ENCODE measurements at regions not wholly inside any gene's neighbourhood (a gene's known extent, or its start where the extent isn't known, plus 50 kb on each side); places are given as distances from the start of the nearest gene placed in this dataset.
"Not testable (repeated sequence)": the region's sequence is repeated elsewhere in the genome, so short reads cannot be mapped to it uniquely, and the experiment has no call there.

DNA sequence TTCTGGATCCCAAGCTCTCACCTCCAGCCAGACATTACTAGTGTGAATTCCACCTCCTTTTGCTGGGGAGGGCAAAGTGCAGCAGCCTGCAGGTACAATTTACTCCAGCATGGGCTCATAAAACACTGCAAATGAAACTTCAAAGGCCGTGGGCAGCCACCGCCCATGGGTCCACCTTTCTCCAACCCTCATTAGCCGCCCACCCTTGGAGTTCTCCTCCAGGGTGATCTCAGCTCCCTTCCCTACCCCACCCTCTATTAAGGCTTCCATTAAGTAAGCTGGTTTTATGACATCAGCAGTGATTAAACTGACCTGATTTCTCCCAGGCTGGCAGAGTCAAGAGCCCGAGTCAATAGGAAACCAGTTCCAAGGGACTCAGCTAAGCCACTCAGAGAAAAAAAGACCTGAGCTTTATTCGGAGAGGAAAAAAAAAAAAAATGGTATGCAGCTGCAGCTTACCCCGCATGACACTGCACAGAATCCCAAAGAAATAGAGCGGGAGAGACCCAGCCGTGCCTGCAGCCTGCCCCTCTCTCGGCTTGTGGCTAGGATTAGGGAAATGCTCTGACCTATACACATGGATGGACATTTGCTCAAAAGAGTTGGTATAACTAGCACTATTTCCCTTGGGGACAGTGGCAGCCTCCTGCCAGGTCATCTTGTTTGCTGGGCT lies 319.6 kb downstream of the PTTG2 start:
- DNase-seq (ENCODE audit: low read depth): no peak

DNA sequence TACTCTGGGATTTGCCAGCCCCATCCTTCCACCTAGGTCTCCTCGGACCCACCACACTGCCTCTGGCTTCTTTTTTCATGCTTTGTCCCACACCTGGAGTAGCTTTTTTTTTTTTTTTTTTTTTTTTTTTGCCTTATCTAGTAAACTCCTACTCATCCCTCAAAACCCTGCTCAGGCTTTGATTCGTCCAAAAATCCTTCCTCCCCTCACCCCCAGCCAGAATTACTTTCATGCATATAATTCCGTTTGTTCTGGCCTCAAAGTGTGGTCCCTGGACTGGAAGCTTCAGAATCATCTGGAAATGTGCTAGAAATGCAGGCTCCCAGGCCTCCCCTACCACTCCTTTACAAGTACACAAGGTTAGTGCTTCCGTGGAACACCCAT lies 320.1 kb downstream of the PTTG2 start:
- no peak for DNase-seq (ENCODE audit: low read depth)

DNA sequence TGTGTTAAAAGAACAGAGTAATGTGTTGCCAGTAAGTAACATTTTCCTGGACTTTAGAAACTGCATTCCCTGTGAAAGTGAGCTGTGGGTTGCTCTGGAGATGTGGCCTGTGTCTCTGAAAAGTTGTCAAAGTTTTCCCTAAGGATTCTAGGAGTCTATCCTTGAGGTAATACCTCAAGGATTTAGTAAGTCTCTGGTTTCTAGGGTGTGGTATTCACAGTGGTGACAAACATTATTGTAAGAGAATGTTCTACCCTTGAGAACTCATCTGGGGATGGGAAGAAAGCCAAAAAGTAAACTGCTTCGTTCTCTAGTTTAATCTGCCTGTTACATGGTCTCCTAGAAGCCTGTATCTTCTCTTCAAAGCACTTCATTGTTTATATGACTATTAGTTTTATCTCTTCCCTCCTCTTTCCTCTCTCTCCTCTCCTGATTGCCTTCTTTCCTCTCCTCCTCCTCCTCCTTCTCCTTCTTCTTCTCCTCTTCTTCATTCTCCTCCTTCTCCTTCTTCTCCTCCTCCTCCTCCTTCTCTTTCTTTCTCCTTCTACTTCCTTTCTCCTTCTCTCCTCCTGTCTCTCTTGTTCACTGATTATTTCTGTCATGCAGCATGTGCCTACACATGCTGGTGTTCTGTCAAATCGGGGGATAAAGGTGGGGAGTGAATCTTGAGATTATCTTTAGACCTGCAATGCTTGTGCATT lies 321.3 kb downstream of the PTTG2 start:
- no peak for DNase-seq (ENCODE audit: low read depth)

DNA sequence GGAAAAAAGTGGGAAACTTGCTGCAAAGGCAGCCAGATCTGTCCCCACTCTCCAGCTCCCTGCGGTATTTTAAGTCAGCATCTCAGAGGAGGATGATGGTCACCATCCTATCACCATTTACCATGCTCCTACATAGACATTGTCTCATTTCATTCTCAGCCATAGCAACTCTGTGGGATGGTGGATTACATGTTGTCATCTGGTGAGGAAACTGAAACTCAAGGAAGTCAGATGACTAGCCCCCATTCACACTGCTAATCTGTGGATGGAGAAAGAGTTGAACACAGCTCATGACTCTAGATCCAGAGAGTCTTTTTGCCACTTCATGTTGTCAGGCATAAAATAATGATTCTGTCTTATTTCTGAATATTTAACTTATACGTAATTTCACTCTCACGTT lies 323.5 kb downstream of the PTTG2 start:
- DNase-seq (ENCODE audit: low read depth): no peak

DNA sequence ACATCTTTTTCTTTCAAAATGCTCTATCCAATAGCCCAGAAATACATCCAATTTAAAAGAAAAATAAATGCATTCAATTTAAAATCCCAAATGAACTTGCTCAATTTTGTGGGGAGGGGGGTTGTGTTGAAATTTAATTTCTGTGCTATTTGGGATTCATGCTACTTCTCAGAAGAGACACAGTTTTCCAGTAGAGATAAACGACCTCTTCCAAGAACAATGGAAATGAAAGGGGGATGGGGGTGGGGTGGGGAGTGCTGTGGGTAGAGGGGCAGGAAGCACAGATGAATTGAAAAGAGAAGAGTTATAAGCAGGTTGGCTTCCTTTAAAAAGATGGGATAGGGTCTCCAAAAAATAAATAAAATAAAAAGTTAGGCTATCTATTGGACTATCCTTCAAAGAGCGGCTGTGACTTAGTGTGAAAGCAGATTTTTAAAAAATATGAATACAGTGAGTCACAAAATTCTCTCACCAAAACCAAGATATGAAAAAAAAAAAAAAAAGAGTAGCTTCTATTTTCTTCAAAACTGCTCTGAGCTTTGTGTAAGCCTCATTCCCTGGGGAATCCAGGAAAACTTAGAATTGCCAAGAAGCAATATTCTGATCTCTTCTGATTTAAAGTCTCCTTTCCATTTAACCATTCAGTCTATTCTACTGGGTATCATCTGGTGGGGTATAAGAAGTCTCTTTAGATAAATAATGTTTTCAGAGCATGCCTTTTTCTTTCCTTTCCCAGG lies 324.3 kb downstream of the PTTG2 start:
- no peak for DNase-seq (ENCODE audit: low read depth)

DNA sequence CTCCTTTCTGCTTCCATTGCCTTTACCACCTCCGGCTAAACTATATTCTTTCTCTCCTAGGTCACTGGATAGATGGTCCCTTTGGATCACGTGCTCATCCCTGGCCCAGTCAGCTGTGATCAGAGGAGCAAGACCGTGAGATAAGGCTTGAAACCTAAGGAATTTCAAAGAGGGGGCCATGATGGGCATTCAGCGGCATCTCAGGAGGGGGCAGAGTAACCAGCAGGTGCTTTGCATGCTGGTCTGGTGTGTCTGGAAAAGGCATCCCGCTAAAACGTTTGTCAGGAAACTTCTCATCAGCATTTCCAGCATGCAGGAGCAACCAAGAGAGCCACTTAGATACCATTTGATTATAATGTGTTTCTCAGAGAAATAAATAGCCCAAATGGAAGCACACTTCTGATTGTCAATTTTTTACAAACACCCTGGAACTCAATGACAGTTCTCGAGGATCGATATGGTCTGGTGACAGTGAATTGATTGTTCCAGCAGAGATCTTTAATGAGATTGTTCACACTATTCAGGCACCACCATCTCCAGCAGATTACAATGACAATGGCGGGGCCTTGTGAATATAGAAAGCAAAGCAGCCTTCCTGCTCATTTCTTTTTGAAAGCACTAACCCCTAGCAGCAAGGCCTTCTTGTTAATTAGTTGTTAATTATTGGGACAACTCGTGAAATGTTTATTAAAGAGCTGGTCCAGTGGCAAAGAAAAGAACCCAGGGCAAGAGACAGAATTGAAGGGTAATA lies 327.1 kb downstream of the PTTG2 start:
- no peak for DNase-seq (ENCODE audit: low read depth)

DNA sequence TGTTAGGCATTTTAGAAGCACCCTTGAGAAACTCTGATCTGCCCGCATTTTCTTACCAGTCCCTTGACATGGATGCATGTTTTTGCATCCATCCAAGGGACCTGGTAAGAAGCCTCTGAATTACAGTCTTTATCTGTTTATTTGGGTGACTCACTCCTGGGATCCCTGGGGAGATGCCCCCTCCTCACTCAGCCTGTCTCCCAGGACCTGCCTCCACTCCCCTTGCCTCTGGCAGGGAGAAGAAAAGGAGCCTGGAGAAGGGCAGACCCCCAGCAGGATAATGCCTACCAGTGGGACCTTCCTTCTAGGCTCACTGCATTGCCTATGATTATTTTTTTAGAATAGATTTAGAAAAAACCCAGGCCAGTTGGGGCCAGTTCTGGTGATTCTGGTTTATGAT lies 329.4 kb downstream of the PTTG2 start:
- no peak for DNase-seq (ENCODE audit: low read depth)

DNA sequence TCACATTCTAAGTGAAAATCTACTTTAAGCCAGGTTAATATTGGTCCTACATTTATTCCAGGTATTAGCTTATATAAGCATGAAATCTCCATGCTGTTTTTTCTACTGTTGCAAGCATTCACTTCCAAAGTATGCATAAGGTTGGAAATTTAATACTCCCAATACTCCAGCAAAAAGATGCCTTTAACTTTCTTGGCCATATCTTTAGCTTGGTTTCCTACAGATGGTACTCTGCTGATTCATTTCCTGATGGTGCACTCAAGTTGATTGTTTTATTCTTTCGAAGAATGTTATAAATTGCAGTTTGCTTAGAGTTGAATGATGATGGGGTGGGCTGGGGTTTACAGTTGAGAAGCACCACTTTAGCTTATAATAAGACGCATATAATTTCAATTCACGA lies 330.2 kb downstream of the PTTG2 start:
- no peak for DNase-seq (ENCODE audit: low read depth)

DNA sequence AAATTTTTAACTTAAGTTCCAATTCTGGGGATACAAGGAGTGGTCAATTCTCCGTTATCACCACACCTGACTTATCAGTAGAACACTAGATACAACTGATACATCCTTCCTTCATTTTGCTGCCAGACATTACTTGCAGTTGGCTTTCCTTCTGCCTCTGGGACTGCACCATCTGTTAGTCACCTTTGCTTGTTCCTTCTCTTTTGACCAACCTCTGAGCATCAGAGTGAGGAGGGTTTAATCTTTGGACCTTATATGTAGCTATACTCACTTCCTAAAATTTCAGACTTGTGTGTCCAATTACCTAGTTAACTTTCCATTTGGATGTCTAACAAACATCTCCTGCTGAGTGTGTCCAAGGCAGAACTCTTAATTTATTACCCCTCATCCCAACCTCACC lies 330.7 kb downstream of the PTTG2 start:
- DNase-seq (ENCODE audit: low read depth): no peak

DNA sequence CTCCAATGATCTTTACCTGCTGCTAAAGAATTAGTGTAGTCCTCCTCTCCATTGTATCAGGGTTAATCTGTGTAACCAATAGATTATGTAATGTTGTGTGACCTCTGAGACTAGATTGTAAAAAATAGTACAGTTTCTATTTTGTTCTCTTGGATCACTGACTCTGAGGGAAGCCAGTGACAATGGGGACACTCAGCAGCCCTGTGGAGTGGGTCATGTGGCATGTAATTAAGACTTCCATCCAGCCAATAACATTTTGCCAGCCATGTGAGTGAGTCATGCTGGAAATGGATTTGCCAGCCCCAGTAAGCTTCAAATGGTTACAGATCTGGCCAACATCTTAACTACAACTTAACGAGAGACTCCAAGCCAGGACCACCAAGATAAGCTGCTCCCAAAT lies 332.3 kb downstream of the PTTG2 start:
- no peak for DNase-seq (ENCODE audit: low read depth)

DNA sequence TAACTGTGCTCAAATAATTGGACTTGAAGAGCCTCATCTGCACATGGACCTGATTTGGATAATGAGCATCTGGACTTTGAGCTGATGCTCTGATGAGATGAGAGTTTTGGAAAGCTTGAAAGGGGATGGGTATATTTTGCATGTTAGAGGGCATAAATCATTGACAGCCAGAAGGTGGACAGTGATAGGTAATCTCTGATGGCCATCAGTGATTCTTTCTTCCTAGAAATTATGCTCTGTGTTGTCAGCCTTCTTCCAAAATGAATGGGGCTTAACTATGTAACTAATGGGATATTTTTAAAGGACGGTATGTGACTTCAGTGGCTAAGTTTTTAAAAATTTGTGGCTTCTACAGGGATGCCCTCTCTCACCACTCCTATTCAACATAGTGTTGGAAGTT lies 334.0 kb downstream of the PTTG2 start:
- DNase-seq (ENCODE audit: low read depth): no peak

DNA sequence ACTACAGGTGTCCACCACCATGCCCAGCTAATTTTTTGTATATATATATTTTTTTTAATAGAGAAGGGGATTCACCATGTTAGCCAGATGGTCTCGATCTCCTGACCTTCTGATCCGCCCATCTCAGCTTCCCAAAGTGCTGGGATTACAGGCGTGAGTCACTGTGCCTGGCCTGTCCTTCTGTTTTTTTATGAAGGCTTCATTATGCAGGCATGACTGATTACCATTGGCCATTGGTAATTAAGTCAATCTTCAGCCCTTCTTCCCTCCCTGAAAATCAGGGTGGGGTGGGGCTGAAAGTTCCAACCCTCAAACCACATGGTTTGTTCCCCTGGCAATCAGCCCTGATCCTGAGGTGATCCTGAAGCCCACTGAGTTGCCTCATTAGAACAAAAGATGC lies 336.9 kb downstream of the PTTG2 start:
- DNase-seq (ENCODE audit: low read depth): no peak

DNA sequence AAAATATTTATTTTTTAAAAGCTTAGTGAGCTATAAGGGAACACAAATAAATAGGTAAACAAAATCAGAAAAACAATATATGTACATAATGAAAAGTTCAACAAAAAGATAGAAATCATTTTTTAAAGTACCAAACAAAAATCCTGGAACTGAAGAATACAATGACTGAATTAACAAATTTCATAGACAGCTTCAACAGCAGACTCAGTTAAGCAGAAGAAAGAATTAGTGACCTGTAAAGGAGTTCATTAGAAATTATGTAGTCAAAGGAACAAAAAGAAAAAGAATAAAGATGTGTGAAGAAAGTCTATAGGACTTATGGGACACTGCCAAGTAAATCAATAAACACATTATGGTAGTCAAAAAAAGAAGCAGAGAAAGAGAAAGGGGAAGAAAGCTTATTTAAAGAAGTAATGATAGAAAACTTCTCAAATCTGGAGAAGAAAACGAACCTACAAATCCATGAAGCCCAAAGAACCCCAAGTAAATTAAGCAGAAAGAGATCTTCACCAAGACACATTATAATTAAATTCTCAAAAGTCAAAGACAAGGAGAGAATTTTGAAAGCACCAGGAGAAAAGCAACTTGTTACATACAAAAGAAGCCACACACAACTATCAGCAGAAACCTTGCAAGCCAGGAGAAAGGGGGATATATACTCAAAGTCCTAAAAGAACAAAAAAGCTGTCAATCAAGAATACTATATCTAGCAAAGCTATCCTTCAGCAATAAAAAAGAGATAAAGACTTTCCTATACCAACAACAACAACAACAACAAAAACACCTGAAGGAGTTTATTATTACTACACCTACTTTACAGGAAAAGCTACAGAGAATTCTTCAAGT lies 338.9 kb downstream of the PTTG2 start:
- DNase-seq (ENCODE audit: low read depth): no peak

DNA sequence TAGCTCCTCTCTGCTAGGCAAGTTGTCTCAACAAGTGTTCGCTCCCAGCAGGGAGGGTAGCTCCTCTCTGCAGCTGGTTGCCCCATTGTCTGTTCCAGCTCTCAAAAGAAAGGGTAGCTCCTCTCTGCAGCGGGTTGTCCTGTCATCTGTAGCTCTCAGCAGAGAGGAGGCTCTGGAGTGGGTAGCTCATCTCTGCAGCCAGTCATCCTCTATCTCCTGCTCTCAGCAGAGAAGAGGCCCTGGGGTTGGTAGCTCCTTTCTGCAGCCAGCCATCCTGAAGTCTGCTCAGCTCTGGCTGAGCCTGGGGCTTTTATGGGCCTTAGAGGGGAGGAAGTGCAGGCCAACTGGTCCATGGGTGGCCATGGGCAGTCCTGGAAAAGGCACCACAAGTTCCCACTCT lies 342.7 kb downstream of the PTTG2 start:
- DNase-seq (ENCODE audit: low read depth): no peak

DNA sequence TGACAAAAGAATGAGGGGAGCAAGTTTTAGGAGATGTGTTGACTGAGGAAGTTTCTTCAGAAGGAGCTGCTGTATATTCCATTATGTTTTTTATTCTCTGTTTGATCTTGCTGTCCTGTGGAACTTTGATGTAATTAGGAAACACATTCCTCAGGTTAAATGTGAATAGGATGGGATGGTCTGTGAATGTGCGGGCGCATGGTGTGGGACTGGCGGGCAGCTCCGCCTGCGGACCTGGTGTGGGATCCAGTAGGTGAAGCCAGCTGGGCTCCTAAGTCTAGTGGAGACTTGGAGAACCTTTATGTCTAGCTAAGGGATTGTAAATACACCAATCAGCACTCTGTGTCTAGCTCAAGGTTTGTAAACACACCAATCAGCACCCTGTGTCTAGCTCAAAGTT lies 344.3 kb downstream of the PTTG2 start:
- DNase-seq (ENCODE audit: low read depth): not testable (repeated sequence)

DNA sequence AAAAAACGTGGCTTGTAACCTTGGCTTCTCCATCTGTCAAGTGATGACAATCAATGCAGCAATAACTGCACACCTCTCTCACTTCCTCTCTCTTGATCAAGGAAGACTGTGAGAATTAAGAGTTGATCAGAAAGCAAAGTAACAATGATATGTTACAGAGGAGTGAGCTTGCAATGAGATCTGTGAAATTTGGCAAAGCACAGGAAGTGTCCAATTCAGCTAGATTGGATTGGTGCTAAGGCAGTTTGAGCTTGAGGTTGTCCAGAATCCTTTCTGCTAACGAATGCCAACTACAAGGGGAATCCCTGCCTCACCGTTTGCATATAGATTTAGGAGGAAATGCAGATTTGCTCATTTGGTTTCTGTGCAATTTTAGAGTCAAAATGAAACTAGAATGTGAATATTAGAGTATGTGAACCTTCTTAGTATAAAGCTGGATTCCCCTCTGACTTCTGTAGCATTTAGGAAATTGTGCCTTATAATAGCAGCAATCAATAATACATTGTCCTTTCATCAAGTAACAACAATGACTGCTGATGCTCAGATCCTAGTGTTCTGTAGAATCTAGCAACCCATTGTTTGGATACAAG lies 346.4 kb downstream of the PTTG2 start:
- no peak for DNase-seq (ENCODE audit: low read depth)

DNA sequence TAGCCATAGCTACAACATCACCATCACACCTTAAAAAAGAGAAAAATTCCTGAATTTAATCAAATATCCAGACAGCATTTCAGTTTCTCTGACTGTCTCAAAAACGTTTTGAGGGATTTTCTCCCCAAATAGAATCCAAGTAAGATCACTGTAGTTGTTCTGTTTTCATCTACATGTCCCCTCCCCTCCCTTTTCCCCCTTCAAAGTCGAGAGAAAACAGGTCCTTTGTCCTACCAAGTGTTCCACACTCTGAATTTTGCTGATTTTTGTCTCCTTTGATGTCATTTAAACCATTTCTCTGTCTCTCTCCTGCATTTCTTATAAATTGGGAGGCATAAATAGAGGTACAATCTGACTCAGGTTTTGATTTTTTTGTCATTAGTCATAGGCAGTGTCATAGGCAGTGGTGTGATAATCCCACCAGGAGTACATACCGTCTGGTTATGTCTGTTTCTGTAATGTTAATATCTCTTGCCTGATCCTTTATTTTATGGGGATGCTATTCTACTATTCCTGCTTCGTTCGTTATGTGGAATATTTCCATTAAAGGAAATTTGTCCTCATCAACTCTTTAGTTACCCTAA lies 348.6 kb downstream of the PTTG2 start:
- DNase-seq (ENCODE audit: low read depth): no peak

DNA sequence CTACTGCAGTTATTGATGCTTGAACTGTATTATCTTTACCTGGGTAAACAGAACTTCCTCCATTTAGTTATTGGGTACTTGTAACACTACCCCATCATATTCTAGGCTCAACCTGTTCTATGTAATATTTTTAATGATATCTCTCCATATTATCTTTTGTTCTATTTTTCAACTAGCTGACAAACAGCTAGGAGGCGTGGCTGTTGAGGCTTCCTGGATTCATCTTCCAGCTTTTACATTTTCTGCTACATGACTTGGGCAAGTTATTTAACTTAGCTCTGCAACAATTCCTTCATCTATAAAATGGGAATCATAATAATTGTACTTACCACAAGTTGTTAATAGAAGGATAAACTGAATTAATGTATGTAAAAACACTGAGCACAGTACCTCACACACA lies 349.3 kb downstream of the PTTG2 start:
- DNase-seq (ENCODE audit: low read depth): no peak

DNA sequence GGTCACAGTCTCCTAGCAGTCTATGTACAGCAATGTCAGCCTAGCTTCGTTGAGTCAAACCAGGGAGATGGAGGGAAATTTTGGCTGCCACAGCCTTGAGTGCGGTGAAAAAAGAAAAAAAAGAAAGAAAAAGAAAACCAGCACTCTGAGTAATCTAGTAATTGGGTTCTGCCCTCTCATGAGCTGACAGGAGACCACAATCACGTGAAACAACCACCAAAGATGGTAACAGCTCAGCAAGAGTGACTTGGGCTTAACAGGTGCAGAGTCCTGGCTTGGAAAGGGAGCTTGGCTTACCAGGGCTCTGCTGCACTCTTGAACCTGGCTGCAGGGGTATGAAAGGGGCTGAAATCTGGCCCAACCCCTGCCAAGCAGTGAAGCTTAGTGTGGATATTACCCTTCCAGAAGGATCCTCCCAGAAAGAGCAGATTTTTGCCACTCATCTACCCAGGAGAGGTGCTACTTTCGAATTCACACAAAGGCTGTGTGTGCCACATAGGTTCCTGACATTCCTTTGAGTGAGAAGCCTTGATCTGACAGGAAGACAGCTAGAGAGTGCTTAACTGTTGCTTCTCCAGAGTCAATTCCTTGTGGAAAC lies 350.3 kb downstream of the PTTG2 start:
- peak; percentile 55 for DNase-seq (ENCODE audit: low read depth)

DNA sequence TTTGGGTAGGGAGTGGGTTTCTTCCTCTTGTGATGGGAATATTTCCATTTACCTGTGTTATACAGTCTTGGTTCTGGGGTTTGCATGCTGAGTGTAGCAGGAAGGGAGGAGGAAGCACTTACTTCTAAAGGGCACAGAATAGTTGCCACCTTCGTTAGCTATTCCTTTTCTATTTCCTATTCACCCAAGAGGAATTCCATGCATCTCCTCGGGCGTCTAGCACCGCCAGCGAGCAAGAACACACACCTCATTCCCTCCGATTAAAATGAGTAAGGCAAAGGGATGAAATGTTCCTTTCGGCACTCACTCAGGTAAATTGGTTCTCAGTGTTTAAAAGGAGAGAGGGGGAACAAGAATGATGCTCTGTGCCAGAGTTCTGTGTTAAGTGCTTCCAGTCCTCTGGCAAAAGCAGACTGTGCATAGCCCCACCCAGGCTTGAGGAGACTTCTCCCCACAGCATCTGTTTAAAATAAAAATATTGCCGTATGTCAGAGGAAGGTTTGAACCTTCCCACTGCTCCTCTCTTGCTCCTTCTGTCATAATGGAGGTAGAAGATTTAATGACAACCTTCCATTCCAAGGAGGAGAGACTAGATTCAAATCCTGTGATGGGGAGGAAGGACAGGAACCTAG lies 351.4 kb downstream of the PTTG2 start:
- DNase-seq (ENCODE audit: low read depth): no peak

All from stimulated activated CD4-positive, alpha-beta T cell treated with anti-CD3 and anti-CD28 coated beads, Interleukin-2, amount 100 ng/mL, for 4 hours (primary cell).